NCI-H2196 (cell line): ENCODE measurements at regions not wholly inside any gene's neighbourhood (a gene's known extent, or its start where the extent isn't known, plus 50 kb on each side); places are given as distances from the start of the nearest gene placed in this dataset.

Experiments
- DNase-seq: peaks from one replicate; lab custom pipeline; 2025; ENCODE audit not compliant: unreplicated experiment; lab: John Stamatoyannopoulos, UW

DNA sequence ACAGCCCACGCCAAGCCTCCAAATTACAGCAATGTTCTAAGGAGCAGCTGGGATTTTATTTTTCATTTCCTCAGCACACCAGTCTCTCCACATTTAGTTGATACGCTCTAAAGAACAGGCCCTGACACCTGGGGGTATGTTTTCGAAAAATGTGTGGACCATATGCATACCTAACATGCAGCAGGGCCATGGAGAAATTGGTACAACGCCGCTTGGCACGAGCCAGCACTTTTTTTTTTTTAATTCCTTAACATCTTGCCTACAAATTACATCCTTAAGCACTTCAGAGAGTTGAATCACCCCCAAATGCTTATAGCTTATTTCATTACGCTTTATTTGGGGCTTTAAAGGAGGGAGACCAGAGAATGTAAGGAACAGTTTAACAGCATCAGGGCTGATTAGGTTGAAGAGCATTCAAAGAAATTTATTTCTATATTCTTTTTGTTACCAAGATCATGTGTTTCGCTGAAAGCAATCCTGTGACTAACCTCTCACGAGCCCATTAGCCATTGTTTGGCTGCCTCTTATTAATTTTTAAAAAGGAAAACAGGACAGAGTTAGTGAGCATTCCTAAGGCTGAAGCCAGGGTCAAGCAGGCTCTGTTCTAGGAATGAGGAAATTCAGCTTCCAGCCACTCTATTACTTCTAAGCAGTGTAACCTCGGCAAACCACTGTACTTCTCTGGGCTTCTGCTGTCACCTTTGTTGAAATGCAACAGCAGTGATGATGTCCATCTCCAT is 173.8 kb downstream of the ACTL7B start:
- no peak for DNase-seq

DNA sequence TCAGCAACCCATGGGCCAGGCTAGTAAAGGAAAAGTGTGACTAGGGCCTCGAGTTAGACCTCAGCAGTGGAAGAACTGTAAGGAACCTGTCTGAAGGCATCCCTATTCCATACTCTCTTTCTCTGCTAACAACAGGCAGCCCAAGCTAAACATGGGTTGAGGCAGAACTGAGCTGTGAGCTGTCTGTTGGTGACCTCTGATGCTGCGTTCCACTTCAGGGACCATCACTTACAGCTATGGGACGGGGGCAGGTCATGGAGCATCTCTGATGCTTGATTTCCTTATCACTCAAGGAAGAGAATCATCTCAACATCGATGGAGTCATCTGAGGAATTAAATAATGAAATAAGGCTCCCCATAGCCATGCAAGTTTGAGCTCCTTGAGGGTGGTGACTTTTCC is 174.8 kb downstream of the ACTL7B start:
- no peak for DNase-seq

DNA sequence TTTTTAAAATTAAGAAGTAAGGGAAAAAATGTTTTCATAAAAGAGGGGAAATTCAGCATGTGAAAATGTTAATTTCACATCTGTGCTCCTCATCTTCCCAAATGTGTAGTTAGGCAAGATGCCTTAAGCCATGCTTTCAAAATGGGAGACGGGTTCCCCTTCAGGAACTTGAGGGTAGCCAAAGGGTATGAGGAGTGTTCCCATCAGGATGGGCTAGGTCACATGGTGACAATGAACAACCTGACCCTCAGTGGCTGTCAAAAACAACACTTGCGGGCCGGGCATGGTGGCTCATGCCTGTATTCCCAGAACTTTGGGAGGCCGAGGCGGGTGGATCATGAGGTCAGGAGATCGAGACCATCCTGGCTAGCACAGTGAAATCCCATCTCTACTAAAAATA is 178.0 kb downstream of the ACTL7B start:
- DNase-seq, result no peak

DNA sequence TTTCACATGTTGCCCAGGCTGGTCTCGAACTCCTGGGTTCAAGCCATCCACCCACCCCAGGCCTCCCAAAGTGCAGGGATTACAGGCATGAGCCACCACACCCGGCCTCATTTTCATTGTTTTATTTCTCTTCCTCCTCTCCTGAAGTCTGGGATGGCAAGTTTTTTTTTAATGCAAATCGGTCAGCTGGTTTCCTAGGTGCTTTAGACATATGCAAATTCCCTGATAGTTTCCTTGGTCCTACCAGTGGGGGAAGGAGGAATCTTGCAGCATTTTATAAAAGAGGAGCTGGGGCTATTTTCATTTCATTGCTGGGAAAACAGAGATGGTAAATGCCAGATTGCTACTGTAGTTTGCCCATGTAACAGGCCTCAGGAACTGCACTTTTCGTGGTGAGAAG is 179.4 kb downstream of the ACTL7B start:
- no peak for DNase-seq

DNA sequence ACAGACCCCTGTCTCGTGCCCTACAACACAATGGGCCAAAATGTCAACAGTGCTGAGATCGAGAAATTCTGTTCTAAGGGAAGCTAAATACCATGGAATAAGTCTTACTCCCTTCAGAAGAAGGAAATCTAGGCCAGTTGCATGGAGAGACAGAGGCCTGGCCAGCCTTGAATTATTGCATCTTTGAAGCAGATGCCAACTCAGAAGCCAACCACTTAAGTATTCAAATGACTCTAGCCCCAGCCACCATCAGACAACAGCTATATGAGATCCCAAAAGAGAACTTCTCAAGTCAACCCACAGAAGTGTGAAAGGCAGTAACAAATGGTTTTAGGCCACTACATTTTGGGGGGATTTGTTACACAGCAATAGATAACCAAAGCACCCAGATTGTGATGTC is 180.1 kb downstream of the ACTL7B start:
- DNase-seq, result no peak

DNA sequence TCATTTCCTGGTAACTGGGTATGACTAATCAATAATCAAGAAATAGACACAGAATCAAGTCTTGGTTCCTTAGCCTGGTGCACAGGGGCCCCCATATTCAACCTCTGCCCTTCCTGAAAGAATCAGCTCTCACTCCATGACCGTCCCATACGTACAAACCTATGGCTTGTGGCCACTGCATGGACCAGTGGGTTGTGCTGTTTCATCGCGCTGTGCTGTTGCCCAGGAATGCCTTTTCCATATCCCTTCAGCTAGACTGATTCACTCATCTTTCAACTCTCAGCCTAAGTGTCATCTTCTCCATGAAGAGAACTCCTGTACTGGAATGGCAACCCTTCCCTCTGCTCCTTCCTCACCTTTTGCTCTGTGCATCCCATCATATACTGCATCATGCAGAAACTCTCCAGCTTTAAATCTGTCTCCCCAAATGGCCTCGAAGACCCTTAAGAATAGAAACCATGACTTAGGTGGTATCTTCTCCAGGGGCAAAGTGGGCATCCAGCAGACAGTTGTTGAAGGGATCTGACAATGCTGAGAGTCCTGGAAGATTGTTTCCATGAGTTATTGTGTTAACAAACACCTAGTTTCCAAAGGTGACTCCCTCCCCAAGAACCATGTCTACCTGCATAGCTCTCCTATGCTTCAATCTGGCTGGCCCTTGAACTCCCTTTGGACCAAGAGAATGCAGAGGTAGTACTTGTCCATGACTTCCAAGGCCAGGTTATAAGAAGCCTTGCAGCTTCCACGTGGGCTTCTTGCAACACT is 180.8 kb downstream of the ACTL7B start:
- no peak for DNase-seq

DNA sequence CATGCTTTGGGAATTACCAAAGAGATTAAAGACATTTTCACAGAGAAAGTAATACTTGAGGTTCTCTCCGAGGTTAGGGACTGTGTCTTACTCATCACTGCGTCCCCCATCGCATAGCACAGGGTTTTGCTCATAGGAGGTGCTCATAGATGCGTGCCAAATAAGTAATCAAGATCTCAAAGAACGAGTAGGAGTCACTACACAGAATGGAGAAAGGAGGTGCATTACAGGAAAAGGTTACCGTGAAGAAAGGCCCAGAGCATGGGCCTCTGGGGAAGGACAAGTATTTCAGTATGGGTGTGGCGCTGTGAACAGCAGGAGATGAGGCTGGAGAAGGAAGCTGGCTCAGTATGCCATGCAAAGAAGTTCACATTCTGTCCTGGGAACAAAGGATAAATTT is 182.4 kb downstream of the ACTL7B start:
- DNase-seq, result no peak

DNA sequence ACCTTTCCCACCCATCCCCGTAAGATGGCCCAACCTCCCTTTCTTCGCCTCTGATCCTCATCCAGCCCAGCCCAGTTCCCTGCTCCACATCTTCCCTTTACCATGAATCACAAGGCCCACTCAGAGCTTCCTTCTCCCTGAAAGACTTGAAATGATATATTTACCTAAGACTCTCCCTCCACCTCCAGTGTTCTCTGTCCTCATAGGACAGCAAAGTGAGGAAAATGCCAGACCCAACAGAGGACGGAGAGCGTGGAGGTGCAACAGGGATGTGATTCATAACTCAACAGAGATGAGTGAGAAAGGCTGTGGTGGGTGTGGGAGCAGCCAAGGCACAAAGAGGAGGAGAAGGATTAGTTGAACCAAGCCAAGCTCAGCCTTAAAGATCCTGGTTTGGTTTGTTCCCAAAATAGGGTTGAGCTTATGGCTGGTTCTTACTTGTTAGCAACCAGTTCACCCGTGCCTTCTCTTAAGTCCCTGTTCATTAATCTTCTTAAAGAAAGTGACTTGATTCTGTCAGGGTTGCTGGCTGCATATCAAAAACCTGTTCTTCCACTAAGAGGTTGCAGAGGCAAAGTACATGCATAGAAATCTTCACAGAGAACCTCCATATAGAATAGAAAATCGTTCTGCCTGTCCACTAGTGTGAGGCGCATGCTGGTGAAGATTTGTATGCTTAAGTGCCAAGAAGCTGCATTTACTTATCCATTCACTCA is 183.2 kb downstream of the ACTL7B start:
- no peak for DNase-seq

DNA sequence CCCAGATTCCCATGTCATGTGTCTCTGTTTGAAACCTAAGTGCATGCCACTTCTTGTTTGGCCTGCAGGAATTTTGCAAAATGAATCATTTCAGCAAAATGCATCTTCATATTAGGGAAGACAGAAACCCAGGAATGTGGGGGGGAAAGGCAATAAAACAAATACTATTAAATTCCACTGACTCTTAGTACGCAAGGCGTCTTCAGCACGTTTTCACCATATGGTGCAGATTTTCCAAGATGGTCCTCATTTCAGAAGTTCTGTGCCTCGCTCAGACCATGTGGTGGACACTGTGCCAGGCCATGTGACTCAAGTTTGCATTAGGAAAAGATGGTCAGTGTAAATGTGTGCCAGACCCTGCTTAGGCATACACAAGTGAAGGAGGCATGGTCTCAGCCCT is 184.0 kb downstream of the ACTL7B start:
- DNase-seq, result no peak

DNA sequence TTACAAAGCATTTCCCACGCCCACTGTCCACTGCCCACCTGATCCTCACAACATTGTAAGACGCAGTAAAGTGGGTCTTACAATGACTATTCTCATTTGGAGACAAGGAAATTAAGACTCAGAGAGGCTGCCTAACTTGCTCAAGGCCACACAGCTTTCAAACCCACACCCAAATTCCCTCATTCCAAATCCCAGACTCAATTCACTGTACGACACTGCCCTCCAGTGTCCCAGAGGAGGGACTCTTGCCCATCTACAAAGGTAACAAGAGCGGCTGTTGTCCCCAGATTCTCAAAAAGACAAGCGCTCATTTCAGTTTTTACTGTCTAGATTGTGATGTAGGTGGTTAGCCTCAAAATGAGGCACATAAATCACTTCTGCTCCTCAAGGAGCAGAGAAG is 184.6 kb downstream of the ACTL7B start:
- DNase-seq, result no peak

DNA sequence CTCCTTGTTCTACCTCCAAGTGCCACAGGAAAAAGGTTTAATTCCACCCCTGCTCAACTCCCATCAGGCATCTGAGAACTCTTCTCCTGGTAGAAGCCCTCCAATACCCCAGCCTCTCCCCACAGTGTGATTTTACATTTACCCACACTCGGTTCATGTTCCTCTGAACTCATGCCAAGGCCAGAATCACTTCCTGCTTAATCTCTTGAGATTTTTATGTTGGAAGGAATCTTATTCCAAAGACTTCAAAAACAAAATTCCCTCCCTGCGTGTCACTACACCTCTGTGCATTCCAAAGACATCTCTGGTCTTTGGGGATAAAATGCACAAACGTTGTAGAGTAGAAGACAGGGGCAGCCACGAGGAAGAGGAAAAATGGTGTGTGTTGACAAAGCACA is 186.8 kb downstream of the ACTL7B start:
- DNase-seq, result no peak

DNA sequence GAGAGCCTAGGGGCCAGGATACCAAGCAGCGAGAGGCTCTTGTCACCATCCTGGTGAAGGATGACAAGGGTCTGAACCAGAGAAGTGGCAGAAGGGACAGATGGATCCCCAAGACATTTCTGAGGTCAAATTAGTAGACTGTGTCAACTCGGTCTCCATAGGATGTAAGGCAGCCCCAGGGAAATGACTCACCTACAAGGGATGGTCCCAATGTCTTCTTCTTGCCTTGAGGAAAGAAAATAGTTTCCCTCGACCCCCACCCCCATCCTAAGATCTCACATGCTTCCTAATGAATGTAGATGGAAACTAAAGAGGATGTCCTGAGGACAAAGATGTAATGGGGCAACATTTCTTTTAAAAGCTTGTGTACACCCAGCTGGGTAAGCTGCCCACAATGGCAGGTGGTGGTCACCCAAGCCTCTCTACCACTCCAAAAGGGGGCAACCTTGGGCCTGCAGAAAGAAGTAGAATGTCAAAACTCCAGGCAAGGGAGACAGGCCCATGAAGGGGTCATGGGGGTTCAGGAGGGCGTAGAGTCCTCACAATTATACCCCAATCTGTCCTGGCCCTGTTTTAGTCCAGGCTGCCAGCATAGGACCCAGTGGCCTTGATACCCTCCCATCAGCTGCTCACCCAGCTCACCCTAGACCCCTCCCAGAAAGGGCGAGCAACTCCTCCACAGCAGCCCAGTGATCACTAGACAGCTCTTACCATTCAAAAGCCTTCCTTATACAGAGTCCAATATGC is 187.4 kb downstream of the ACTL7B start:
- DNase-seq, result no peak

DNA sequence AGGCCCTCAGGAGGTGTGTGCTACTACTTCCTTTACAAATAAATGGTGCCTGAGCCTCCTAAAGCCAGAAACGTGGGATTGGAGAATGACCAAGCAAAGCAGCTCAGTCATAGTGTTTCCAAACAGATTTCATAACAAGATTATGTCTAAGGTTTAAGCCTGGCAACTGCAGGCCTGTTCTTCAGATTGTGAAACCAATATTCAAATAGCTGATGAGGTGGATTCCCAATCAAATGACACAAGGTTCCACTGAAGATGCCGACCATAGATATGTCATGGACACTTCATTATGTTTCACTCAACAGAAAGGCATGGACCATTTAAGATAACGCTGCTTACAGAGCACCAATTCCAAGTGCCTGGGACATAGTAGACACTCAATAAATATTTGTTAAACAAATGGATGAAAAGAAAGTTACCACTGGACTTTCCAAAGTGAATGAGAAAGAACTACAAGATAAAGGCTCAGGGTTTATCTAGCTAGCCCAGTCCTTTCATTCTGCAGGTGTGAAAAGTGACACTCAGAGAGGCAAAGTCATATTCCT is 189.5 kb downstream of the ACTL7B start:
- DNase-seq, result no peak

DNA sequence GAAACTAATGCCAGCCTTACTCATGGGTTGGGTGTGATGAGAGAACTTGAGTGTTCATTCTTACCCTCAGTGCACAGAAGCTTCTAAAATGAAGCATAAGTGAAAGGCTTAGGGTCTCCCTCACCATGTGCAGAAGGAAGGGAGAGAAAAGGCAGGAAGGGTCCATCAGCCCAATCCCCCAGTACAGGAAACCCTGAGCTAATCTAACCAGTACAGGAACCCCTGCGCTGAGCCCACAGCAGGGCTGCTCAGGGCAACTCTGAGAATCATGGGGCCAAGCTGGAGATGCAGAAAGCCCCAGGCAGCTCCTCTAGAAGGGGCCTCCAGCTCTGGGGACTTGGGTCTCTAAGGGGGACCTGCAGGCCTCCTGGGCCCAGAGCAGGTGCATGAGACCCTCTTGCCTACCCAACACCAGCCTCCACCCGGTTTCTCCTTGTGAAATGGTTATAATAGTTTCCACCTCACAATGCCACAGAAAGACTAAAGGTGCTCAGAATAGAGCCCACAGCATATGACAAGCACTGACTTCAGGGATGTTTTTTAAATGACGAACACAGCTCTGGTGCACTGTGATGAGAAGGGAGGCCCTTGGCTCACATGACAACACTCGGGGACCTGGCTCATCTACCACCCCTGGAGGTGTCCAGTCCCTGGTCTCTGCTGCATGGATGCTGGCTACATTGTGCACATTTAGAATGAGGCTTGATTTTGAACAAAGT is 190.1 kb downstream of the ACTL7B start:
- no peak for DNase-seq

DNA sequence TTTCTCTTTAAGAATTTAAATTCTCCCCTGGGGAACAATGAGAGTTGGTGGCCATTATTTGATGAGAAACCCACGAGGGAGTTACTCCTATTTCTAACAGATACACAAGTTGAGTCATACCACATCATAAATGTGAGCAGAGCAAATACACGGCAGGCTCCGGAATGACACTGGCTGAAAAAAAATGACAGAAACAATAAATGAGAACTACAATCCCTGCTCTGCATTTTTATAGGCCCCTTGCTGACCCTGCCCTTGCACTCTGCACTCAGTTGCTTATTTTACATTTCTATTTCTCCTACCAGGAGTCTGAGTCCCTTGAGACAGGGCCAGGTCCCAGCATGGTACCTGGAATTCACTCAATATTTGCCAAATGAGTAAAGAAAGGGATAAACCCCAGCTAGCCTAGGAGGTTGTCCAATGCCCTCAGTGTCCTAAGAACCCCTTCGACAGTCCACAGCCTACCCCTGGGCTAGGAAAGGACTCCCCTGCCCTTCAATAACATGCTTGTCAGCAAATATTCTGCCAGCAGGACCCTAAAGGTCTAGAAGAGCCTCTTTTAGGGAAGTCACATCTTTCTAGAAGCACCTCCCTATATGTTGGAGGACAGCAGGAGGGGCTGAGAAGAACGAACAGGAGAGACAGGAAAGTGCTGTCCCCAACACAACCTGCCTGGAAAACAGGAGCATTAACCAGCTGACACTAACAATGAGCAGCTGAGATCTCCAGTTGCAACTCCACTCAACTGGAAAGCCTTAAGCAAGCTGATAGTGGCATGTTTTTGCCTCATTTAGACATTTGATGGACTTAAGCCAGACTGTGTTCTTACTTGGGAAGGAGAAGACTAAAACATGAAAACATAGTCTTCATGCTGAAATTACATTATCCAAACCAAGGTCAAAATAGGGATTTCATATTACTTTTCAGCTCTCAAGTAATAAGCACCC is 191.2 kb downstream of the ACTL7B start:
- no peak for DNase-seq

DNA sequence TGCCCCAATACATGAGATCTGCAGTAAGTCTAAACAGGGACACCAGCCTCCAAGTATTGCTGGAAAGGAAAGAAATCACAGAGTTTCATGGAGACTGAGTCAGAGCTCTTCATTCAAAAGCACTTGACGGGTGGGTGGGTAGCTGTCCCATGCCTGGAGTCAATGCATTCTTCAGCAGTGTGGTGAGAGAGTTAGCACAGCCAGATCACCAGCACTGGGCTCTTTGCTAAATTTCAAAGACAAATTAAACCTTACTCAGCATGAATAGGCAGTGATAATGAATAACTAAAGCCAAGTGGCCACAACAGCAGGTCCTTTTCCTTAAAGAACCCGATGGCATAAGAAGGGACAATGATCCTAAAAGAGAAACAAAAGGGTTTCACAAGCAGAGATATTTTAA is 192.4 kb downstream of the ACTL7B start:
- no peak for DNase-seq

DNA sequence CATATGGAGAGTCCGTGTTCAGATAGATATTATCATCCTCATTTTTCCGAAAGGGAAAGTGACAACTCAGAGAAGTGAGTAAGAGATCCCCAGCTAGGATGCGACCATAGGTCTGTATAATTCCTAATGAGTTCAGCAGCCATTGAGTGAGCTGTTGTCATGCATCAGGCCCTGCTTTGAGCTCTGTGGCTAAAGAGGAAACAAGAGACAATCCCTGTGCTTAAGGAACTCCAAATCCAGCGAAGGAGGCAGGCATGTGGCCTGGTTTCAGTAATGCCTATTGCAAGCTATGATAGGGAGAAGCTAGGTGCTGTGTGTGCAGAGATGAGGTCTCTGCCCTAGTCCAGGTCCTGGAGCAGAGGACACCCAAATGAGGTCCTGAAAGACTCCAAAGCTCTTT is 192.8 kb downstream of the ACTL7B start:
- DNase-seq, result no peak

DNA sequence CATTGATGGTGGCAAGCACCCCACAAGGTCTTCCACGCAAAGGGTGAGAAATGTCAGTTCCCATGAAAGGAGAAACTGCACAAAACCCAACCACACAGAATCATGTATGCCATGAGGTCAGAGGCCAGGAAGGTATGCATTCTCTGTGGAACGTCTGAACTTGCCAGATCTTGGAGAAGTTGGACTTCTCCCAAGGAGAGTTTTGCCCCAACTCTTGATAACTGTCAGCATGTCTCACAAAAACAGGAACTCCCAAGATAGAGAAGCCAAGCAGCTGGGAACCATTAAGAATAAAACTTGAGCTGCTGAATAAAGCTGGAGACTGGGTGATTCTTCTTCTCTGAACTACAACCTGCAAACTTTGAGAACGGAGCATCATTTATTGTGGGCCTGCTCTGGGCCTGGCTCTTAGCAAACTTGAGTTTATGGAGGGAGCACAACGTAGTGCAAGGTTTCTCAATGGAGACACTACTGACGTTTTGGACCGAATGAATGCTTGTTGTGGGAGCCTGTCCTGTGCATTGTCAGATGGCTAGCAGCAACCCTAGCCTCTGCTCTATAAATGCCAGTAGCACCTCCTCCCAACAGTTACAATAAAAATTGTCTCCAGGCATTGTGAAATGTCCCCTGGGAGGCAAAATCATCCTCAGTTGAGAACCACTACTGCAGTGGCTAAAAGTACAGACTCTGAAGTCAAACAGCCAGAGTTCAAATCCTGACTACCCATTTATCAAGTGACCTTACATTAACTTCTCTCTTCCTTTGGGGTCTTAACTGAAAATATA is 193.5 kb downstream of the ACTL7B start:
- no peak for DNase-seq

DNA sequence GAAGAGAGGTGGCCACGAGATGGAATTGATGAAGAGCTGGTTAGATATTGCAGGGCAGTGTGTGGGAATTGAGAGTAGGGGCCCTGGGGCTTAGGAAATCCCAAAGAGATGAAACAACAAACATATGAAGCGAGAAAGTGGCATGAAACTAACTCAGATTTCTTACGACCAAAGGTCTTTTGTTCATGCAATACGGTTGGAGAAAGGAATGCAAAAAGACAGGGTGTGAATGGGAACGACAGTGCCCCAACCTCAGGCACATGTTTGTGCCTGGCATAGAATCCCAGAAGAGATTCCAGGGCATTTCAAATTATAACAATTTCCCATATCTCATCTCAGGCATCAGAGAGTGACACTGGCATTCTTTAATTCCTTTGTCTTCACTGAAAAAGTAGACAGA is 199.2 kb downstream of the ACTL7B start:
- no peak for DNase-seq
